GM12891 (cell line): ENCODE measurements at regions not wholly inside any gene's neighbourhood (a gene's known extent, or its start where the extent isn't known, plus 50 kb on each side); places are given as distances from the start of the nearest gene placed in this dataset.
"Not testable (repeated sequence)": the region's sequence is repeated elsewhere in the genome, so short reads cannot be mapped to it uniquely, and the experiment has no call there.

Experiments used
- DNase-seq: peaks from one replicate; pipeline ENCODE4 v3.0.0; 2011; ENCODE audit warnings: low spot score; ENCODE audit not compliant: insufficient read length
- FAIRE-seq: peaks from 2 replicates; lab custom pipeline; 2011; peaks lifted over from hg19 to GRCh38; lab: Jason Lieb, UNC
- PAX5 ChIP-seq: IDR thresholded peaks from 2 replicates; pipeline ENCODE4 v1.6.1; 2011; ENCODE audit warnings: low read length, moderate library complexity, mild to moderate bottlenecking; ENCODE audit not compliant: insufficient read depth, severe bottlenecking
- POLR2A ChIP-seq: IDR thresholded peaks from 2 replicates; pipeline ENCODE4 v1.6.1; 2011; ENCODE audit warnings: low read depth, low read length, control low read depth
- POLR2AphosphoS5 ChIP-seq: IDR thresholded peaks from 2 replicates; pipeline ENCODE4 v1.6.1; 2011; ENCODE audit warnings: low read depth, low read length, control low read depth
- POU2F2 ChIP-seq: IDR thresholded peaks from 2 replicates; pipeline ENCODE4 v1.6.1; 2011; ENCODE audit warnings: low read depth, mild to moderate bottlenecking, control low read depth, low read length, moderate library complexity
- SPI1 ChIP-seq: IDR thresholded peaks from 2 replicates; pipeline ENCODE4 v1.6.1; 2011; ENCODE audit warnings: low read depth, low read length, control low read depth
- TAF1 ChIP-seq: IDR thresholded peaks from 2 replicates; pipeline ENCODE4 v1.6.1; 2011; ENCODE audit warnings: low read depth, low read length, control low read depth

GRCh38 chr9:28984016-28984415, 1410.7 kb upstream of the C9orf72 start:
- FAIRE-seq (no peak), DNase-seq (no peak)
- no peak for TF ChIP-seq POU2F2
- TF ChIP-seq POLR2A: no peak
- TF ChIP-seq POLR2AphosphoS5: no peak
- no peak for TF ChIP-seq PAX5
- TF ChIP-seq SPI1: no peak
- TF ChIP-seq TAF1: no peak

- FAIRE-seq, DNase-seq: not testable (repeated sequence)
Measured at GRCh38 chr9:28990009-28990408, 1416.7 kb upstream of the C9orf72 start.

- no peak for TF ChIP-seq POLR2AphosphoS5
- TF ChIP-seq SPI1: no peak
- TF ChIP-seq PAX5: no peak
- no peak for TF ChIP-seq POLR2A
- TF ChIP-seq TAF1: no peak
- TF ChIP-seq POU2F2: no peak
- DNase-seq (no peak), FAIRE-seq (no peak)
Measured at GRCh38 chr9:28999057-28999456, 1425.8 kb upstream of the C9orf72 start.

- FAIRE-seq: no peak
- TF ChIP-seq POLR2A (no peak), TAF1 (no peak), POLR2AphosphoS5 (no peak)
- no peak for DNase-seq
Measured at GRCh38 chr9:28999806-29000205, 1426.5 kb upstream of the C9orf72 start.

- FAIRE-seq: no peak
- no peak for TF ChIP-seq SPI1
- no peak for DNase-seq
Measured at GRCh38 chr9:29001006-29001405, 1427.7 kb upstream of the C9orf72 start.

GRCh38 chr9:29004988-29005387, 1431.7 kb upstream of the C9orf72 start:
- no peak for TF ChIP-seq PAX5
- TF ChIP-seq POLR2A: no peak
- TF ChIP-seq POLR2AphosphoS5: no peak
- TF ChIP-seq POU2F2: no peak
- no peak for TF ChIP-seq TAF1
- TF ChIP-seq SPI1: no peak
- no peak for FAIRE-seq

GRCh38 chr9:29006628-29007027, 1433.3 kb upstream of the C9orf72 start:
- FAIRE-seq (no peak), DNase-seq (no peak)
- no peak for TF ChIP-seq SPI1
- no peak for TF ChIP-seq POU2F2
- no peak for TF ChIP-seq PAX5
- no peak for TF ChIP-seq TAF1
- TF ChIP-seq POLR2AphosphoS5: no peak
- no peak for TF ChIP-seq POLR2A

More at GRCh38 chr9:29004988-29005387, 1431.7 kb upstream of the C9orf72 start:
- DNase-seq: no peak

- TF ChIP-seq POU2F2 (no peak), TAF1 (no peak), POLR2A (no peak), SPI1 (no peak), PAX5 (no peak), POLR2AphosphoS5 (no peak)
- FAIRE-seq (no peak), DNase-seq (no peak)
Measured at GRCh38 chr9:29012911-29013310, 1439.6 kb upstream of the C9orf72 start.

- no peak for FAIRE-seq
- no peak for DNase-seq
- TF ChIP-seq POU2F2: no peak
Measured at GRCh38 chr9:29021632-29022031, 1448.4 kb upstream of the C9orf72 start.

- TF ChIP-seq POLR2AphosphoS5: no peak
- no peak for TF ChIP-seq POLR2A
- no peak for TF ChIP-seq PAX5
- TF ChIP-seq TAF1: no peak
- no peak for TF ChIP-seq SPI1
- no peak for TF ChIP-seq POU2F2
- no peak for DNase-seq
- FAIRE-seq: no peak
Measured at GRCh38 chr9:29038332-29038731, 1465.1 kb upstream of the C9orf72 start.

- TF ChIP-seq POU2F2 (no peak), POLR2A (no peak), POLR2AphosphoS5 (no peak), SPI1 (no peak), PAX5 (no peak), TAF1 (no peak)
- FAIRE-seq (no peak), DNase-seq (no peak)
Measured at GRCh38 chr9:29039258-29039657, 1466.0 kb upstream of the C9orf72 start.
